Upper lobe of left lung (tissue), 4 donors: ENCODE measurements at regions not wholly inside any gene's neighbourhood (a gene's known extent, or its start where the extent isn't known, plus 50 kb on each side); places are given as distances from the start of the nearest gene placed in this dataset.

Experiments used
- POLR2A ChIP-seq, 4 donors: fragments of 450-650 bp; IDR thresholded peaks; one replicate each; pipeline ENCODE4 v1.5.1; 2016 to 2017; ENCODE audit warnings: antibody characterized with exemption in 4 of 4, mild to moderate bottlenecking in 2 of 4
- POLR2AphosphoS5 ChIP-seq, 2 donors: sonication (generic); formaldehyde crosslinking; IDR thresholded peaks; one replicate each; pipeline ENCODE4 v1.5.1; 2017; ENCODE audit warnings: antibody characterized with exemption in 2 of 2
- TF ChIP-seq, protein P1 (sequence below), 6 experiments: fragments of 450-650 bp in 4 of 6; fragments of 200-600 bp in 2 of 6; sonication (generic) in 2 of 6; IDR thresholded peaks; one replicate each; pipeline ENCODE4 v1.5.1; 2016 to 2019; ENCODE audit warnings: antibody characterized with exemption in 6 of 6

DNA sequence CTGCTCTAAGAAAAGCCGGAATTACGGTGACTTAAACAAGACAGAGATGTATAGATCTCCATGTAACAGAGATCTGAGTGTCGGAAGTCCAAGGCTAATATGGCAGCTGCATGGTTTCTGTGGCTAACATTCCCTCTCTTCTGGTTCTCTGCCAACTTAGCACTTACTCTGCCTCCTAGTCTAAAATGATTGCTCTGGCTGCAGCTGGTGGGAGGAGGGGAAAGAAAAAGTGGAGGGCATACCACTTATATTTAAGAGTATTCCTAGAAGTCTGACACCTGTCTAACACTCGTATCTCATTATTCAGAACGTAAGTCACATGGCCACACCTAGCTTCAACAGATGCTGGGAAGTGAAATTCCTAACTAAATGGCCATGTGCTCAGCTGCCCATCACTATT is 551.5 kb upstream of the TLE4 start:
- TF ChIP-seq POLR2AphosphoS5 (IDR thresholded peaks at IDR 0.05) (no peak), POLR2A (IDR thresholded peaks at IDR 0.05) (no peak)
- TF ChIP-seq, protein P1, sequence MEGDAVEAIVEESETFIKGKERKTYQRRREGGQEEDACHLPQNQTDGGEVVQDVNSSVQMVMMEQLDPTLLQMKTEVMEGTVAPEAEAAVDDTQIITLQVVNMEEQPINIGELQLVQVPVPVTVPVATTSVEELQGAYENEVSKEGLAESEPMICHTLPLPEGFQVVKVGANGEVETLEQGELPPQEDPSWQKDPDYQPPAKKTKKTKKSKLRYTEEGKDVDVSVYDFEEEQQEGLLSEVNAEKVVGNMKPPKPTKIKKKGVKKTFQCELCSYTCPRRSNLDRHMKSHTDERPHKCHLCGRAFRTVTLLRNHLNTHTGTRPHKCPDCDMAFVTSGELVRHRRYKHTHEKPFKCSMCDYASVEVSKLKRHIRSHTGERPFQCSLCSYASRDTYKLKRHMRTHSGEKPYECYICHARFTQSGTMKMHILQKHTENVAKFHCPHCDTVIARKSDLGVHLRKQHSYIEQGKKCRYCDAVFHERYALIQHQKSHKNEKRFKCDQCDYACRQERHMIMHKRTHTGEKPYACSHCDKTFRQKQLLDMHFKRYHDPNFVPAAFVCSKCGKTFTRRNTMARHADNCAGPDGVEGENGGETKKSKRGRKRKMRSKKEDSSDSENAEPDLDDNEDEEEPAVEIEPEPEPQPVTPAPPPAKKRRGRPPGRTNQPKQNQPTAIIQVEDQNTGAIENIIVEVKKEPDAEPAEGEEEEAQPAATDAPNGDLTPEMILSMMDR (IDR thresholded peaks at IDR 0.05) = no peak
